ENCODE measurements at regions not wholly inside any gene's neighbourhood (a gene's known extent, or its start where the extent isn't known, plus 50 kb on each side); places are given as distances from the start of the nearest gene placed in this dataset.
"Not testable (repeated sequence)": the region's sequence is repeated elsewhere in the genome, so short reads cannot be mapped to it uniquely, and the experiment has no call there.

DNA sequence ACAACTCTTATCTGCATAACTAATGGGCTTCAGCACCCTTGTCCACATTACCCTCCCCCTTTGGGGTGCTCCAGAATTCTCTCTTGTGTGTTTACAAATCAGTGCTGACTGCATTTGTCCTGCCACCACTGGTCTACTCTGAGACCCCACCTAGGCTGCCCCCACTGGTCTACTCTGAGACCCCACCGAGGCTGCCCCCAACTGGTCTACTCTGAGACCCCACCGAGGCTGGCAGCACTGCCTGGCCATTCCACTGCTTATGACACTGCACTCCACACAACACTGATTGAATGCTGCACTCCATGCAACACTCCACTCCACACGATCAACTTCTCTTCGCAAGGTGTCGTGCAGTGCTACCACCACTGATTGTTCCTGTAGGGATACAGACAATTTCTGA, 1459.2 kb upstream of the SLC10A2 start:
- no peak for DNase-seq (ENCODE audit: low read depth, low spot score)

DNA sequence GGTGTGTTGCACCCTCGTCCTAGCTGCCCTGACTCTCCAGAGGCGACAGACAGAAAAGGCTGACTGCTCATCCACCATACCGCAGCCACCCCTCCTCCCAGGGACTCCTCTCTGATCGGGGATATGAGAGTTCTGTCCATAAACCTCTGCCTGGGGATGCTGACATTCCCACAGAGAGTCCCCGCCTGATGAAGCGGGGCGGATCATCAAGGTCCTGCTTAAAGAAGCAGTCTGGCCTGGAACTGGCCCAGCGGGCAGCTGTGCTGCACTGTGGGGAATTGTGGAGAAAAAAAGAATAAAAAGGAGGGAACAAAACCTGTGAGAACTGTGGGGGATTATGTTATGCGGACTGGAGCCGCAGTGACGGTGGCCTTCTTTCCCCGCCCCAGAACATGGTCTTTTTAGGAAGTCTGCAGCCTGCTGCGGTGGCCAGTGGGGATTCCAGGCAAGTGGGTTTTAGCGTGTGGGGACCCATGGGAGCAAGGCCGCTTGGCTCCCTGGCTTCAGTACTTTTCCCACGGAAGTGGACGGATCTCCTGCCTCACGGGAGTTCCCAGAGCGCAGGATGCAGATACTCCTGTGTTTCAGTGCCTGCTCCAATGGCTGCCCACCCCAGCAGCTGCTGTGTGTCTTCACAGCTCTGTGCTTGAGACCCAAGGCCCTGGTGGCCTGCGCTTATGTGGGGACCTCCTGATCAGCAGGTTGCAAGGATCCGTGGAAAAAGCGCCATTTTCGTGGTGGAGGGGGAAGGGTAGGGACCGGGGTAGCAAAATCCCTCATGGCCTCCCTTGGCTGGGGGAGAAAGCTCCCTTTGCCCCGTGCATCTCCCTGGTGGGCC, 1456.2 kb upstream of the SLC10A2 start:
- DNase-seq (ENCODE audit: low read depth, low spot score): no peak

DNA sequence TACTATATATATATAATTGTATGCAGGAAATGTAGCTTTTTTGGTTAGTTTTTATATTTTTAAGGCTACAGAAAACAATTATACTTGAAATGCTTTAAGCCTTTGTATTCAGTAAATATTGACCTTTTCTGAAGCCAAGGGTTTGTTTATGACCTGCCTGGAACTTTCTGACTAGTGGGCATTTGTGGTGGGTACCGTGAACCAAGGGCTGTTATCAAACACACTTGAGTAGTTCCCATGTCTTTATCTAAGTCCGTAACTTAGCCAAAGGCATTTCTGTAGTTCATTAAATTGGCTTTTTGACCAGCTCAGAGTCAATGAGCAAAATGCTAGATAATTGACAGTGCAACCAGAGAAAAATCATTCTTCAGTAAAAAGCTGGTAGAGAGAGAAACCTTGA, 1444.2 kb upstream of the SLC10A2 start:
- DNase-seq (ENCODE audit: low read depth, low spot score): no peak

DNA sequence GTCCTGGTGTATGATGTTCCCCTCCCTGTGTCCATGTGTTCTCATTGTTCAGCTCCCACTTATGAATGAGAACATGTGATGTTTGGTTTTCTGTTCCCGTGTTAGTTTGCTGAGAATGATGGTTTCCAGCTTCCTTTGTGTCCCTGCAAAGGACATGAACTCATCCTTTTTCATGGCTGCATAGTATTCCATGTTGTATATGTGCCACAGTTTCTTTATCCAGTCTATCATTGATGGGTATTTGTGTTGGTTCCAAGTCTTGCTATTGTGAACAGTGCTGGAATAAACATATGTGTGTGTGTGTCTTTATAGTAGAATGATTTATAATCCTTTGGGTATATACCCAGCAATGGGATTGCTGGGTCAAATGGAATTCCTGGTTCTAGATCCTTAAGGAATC, 1427.3 kb upstream of the SLC10A2 start:
- not testable (repeated sequence) for DNase-seq (ENCODE audit: low read depth, low spot score)

DNA sequence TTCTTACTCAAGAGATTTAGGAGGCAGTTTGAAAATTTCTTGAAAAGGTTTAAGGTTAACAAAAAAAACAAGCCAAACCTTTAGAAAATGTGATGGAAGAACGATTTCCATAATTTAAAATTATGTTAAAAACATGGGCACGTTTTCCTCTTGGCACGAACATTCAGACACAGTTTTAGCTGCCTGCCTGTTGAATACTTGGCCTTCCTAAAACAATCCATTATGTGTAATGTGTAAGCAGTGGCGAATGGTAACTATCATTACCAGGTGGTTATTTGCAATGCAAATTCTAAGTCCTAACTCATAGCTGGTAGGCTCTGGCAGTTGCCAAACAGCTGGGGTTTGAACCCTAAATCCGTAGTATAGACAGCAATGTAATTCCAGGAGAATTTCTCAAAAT, 1425.7 kb upstream of the SLC10A2 start:
- DNase-seq (ENCODE audit: low read depth, low spot score): no peak

DNA sequence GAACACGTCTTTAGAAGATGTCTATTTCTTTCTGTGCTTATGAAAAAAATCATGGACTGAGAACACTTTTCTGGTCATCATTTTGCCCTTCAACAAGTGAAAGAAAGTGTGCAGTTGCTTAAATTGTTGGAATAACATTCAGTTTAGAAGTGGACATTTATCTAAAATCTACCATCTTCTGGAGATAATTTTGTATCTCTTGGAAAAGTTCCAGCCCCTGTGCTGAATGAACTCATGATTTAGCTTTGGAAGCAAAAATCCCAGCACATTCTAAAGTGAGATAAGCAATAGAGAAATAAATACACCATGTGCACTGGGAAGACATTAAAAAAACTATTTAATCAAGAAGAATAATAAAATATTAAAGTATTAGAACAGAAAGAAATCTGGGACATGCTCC, 1420.8 kb upstream of the SLC10A2 start:
- DNase-seq (ENCODE audit: low read depth, low spot score): no peak

DNA sequence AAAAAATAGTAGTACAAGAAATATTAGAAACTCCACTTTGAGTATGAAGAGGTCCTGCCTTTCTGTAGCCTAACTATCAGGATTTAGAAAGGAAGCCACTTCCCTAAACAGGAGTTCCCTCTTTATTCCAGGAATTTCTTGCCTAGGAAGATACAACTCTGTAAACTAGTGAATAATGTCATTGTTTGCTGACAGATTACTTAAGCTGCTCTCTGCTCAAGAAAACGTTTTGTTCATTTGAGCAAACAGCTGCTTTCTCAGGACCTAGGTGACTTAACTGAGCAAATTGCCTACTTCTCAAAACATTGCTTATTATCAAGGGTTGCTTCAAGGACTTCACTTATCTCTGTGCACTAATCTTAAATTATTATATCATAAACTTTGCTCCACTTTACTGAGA, 1419.4 kb upstream of the SLC10A2 start:
- no peak for DNase-seq (ENCODE audit: low read depth, low spot score)

DNA sequence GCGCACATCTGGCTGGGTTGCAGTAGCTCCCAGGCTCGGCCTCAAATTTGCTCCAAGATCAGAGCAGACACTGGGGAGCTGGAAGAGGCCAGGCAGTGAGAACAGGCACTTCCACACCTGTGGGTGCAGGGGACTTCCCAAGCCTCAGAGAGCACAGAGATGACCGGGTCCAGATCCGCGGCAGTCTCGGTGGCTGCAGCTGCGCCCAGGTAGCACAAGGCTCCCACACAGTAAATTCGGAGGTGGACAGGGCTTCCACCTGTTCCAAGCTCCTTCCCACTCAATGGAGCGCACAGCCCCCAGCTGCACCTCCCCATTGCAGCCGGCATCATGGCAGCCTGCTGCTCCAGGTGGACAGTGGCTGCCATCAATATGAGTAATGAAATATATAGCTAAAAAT, 1417.4 kb upstream of the SLC10A2 start:
- DNase-seq (ENCODE audit: low read depth, low spot score): no peak

DNA sequence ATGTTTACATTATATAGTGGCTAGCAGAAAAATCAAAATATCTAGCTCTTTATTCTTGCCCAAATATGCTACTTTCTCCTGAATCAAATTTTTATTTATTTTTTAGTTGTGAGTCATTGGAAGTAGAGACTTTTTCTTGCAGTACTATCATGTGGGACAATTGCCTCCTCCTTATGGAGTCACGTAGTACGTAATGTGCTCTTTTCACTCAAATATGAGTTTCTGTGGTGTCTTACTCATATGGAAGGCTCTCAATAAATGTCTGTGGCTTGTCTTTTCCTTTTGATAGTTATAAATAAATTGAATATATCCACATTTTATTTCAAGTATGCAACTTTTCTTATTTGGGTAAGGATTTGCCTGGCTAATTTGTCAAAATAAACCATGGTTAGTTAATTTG, 1411.0 kb upstream of the SLC10A2 start:
- no peak for DNase-seq (ENCODE audit: low read depth, low spot score)

DNA sequence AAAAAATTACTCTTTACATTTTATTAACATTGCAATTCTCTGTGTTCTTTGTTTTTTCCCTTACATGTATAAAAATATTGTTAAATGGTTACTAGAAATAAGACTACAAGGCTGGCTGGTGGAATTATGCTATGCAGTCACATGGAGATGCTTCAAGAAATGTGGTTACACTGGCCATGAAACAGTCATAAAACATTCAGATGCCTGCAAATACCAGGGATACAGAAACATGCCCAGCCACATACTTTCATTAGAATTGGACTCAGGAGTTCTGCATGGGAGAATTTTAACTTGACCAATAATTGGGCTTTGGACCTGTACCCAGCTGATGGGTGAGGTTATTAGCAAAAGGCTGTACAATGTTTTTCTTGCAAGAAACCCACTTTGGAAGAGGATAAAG, 1407.7 kb upstream of the SLC10A2 start:
- no peak for DNase-seq (ENCODE audit: low read depth, low spot score)

DNA sequence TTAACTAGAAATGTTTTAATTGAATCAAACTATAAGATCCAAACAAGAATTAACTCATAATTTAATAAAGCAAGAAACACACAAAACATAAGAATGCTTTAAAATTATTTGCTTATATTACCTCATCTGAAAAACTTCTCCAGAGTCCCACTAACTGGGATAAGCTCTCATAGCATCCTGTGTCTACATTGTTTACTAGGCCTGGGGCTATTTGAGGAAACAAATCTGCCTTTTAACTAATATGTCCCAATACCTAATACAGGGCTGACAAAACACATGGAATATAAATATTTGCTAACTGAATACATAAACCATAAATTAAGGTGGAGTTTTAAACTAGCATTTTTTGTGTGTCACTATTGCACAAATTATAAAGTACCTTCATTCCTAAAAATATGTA, 1399.8 kb upstream of the SLC10A2 start:
- no peak for DNase-seq (ENCODE audit: low read depth, low spot score)

DNA sequence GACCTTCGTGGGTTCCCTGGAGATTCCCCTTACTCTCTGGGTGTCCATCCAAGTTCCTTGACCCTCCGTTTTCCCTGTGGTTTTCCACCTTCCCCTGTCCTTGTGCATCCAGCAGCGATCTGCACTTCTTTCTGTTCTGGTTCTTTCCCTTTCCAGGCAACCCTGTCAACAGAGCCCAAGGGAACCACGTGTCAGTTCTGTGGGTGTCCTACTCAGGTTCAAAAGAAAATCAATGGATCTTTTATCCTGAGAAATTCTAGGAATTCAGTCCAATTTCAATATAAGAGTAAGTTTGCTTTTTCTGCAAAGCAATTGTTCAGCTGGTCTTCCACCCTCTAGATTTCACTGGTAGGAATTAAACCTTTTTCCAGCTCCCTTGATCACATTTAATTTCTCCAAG, 1394.8 kb upstream of the SLC10A2 start:
- DNase-seq (ENCODE audit: low read depth, low spot score): no peak

DNA sequence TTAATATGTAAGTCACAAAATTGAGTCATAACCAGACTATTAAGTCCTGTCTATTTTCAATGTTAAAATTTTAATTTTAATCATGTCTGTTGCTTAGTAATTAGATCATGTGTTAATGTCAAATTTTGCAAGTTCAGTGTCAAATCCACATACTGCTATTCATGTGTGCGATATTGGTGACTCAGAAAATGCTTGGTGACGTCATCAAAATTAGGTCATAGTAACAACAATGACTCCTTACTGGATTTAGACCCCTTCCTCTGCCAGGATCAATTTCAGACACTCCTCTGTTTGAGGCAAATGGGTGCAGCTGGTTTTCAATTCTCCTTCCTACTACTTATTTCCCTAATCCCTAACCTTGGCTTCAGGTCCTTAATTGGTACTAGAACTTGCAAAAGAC, 1394.3 kb upstream of the SLC10A2 start:
- no peak for DNase-seq (ENCODE audit: low read depth, low spot score)

DNA sequence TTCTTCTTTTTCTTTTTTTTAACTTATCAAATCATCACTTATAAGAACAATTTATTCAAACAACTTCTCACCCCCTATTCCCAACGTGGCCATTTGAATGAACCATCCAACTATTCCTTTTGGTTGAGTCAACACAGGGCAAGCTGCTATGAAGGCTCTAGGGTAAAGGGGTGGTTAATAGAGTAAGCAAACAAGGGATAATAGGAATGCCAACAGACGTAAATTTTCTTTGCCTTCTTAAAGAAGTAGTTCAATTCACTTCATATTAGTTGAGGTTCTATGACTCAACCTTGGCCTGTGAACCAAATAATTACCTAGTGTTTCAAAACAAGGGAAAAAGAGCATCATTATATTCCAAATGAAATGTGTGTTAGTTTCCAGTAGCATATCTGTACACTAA, 1383.8 kb upstream of the SLC10A2 start:
- DNase-seq (ENCODE audit: low read depth, low spot score): no peak

DNA sequence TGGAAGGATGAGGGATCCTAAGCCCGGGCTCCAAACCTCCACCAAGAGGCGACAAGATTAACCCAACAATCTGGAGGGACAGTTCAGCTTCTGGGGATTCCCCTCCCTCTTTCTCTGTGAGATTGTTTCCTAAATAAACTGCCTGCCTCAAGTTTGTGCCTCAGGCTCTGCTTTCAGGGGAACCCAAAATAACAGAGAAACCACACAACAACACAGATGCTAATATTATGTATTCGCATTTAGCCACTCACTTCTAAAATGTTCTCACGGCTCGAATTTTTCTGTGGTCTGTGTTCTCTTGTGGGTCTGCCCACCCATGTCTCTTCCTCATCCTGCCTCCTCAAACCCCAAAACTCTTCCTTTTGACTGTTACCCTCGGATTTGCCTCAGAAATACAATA, 1381.1 kb upstream of the SLC10A2 start:
- no peak for DNase-seq (ENCODE audit: low read depth, low spot score)

DNA sequence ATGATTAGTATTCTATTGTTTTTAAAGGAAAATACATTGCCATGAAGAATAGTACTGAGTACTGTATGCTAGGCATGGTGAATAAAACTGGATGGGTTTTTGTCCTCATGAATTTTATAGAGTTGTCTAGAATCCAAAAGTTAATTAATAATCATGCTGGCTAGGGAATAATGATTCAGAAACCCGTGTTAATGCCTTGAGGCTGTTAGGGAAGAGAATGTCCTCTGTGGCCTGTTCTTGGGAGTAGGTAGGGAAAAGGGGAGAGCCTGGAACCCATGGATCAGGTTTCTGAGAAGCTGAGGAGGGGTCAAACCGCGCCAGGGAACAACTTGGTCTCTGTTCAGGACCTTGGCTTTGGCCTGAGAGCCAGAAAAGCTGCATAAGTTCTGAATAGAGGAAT, 1376.3 kb upstream of the SLC10A2 start:
- DNase-seq (ENCODE audit: low read depth, low spot score): no peak

DNA sequence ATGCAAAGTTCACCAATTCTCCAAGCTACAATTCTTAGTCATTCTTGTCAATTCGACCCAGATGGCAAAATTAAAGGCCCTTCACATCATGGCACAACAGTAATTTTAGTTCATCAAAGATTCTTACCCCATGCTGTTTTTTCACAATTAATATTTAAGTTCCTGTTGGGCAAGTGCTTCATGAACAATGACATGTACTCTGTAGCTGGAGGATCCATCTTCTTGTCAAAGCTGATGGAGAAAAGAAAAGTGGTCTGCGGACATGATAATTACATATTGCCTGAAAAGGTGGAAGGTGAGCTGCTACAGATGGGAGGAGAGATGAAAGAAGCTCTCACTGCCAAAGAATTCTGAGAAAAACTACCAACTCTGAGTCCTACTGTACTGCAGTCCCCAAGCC, 1370.3 kb upstream of the SLC10A2 start:
- no peak for DNase-seq (ENCODE audit: low read depth, low spot score)

DNA sequence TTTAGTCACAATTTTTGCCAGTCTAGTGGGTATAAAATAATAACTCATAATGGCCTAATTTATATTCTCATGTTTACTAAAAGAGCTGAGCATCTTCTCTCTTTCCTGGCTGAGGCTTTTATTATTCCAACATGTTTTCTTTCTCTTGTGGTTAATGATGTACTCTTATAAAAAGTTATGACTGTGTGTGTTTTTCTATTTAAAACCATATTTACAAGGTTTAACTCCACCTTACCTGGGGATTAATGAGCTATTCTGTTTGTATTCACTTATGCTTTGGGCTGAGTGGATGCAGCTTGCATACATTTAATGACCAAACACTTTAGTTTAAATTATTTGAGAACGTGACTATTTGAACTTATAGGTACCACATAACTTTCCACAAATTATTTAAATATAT, 1365.7 kb upstream of the SLC10A2 start:
- DNase-seq (ENCODE audit: low read depth, low spot score): no peak

DNA sequence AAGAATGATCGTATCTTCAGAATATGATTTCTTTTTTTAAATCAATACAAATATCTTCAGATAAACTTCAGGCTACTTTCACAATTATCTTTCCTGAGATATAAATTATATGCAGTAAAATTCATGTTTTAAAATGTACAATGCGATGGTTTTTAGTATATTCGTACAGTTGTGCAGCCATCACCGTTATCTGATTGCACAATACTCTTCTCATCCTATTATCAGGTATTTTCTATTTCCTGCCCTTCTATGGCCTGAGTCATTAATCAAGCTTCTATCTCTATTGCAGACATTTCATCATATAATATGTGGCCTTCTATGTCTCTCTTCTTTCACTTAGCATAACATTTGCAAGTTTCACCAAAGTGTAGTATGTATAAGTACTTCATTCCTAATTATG, 1360.2 kb upstream of the SLC10A2 start:
- no peak for DNase-seq (ENCODE audit: low read depth, low spot score)

DNA sequence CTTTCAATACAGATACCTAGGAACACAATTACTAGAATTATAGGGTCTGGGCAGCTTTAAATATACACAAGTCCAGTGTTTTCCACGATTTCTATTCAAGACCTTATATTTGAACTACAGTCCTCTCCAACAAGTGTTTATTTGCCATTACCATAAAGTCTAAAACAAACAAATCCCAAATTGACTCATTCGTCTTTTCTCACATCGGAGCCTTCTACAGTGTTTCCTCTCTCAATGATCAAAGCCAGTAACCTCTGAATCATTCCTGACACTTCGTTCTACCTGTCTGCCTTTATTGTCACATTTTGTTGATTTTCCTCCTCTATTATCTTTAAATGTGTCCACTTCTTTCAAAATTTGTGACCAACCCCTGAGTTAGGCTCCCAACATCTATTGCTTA, 1356.5 kb upstream of the SLC10A2 start:
- no peak for DNase-seq (ENCODE audit: low read depth, low spot score)

DNA sequence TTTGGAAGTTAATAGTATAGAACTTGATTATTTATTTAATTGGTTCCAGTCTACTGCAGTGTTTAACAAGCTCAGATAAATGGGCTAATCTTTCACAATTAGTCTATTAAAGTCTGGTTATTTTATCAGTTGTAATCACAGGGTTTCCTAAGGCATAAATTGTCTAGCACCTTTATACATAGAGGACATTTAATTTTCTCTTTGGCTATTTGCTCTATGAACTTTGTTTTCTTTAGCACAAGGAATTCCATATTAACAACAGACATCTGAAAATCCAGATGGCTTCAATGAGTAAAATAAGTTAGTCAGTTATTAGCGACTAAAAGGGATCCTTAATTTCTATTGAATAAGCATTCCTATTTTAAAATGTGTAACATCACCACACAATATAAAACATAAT, 1350.8 kb upstream of the SLC10A2 start:
- DNase-seq (ENCODE audit: low read depth, low spot score): no peak

DNA sequence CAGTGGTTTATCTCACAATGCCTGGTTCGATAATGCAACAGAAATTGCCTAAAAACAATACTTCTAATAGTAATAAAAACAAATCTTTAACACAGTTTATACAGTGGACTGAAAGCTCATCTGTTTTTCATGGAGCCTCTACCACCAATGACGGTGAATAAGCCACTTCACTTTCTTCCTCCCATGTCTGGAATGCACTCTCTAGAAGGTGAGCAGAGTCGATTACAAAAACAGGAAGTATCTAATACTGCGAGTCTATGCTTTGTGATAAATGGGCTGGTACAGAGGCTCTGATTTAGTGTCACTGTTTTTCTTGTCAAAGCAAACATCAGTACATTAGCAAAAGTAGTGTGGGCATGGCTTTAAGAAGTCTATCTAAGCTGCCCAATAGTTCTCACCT, 1348.6 kb upstream of the SLC10A2 start:
- no peak for DNase-seq (ENCODE audit: low read depth, low spot score)

DNA sequence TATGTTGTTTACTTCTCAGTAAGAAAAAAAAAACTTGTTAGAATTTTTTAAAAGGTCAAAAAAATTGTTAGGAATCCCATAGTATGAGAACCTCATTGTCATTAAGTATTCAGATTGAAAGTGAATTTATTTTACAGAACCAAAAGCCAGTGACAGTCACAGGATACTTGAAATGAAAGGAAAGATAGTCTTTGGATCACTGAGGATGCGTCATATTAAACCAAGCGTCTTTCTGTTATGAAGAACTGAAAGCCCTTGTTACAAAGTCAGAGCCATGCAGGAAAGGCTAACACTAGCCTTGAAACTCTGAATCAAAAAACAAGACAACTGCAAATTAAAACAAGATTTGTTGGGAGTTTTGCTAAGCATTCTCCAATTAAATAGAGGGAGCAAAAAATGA, 1348.0 kb upstream of the SLC10A2 start:
- no peak for DNase-seq (ENCODE audit: low read depth, low spot score)

All from pulmonary artery endothelial cell (primary cell).